SK-N-SH treated with all-trans-retinoic acid at 6 μM for 48 hours (cell line): ENCODE measurements at regions not wholly inside any gene's neighbourhood (a gene's known extent, or its start where the extent isn't known, plus 50 kb on each side); places are given as distances from the start of the nearest gene placed in this dataset.

Experiments
- BACH2 ChIP-seq: fragments of 250-450 bp; sonication (Bioruptor Pico); IDR thresholded peaks from 2 replicates; pipeline ENCODE4 v1.9.0; 2021; ENCODE audit warnings: mild to moderate bottlenecking, borderline replicate concordance
- RARB ChIP-seq: fragments of 250-450 bp; sonication (Bioruptor Pico); IDR thresholded peaks from 2 replicates; pipeline ENCODE4 v1.8.0; 2021; ENCODE audit warnings: mild to moderate bottlenecking, moderate library complexity
- ZC3H10 ChIP-seq: fragments of 250-450 bp; sonication (Bioruptor Pico); IDR thresholded peaks from 2 replicates; pipeline ENCODE4 v1.5.1; 2021; ENCODE audit warnings: mild to moderate bottlenecking, moderate library complexity
- ZFP3 ChIP-seq: fragments of 250-450 bp; sonication (Bioruptor Pico); IDR thresholded peaks from 2 replicates; pipeline ENCODE4 v1.5.0; 2020; ENCODE audit warnings: mild to moderate bottlenecking, moderate library complexity
- TF ChIP-seq, protein P1 (sequence below): fragments of 250-450 bp; sonication (Bioruptor Pico); IDR thresholded peaks from 2 replicates; pipeline ENCODE4 v1.5.1; 2020; ENCODE audit warnings: low read depth, mild to moderate bottlenecking, moderate library complexity
- TF ChIP-seq, protein P2 (sequence below): fragments of 250-450 bp; sonication (Bioruptor Pico); IDR thresholded peaks from 2 replicates; pipeline ENCODE4 v1.8.0; 2021; ENCODE audit warnings: low read depth, mild to moderate bottlenecking, moderate library complexity, borderline replicate concordance
- TF ChIP-seq, protein P3 (sequence below): fragments of 250-450 bp; sonication (Bioruptor Pico); IDR thresholded peaks from 2 replicates; pipeline ENCODE4 v1.5.1; 2021; ENCODE audit warnings: mild to moderate bottlenecking, moderate library complexity

DNA sequence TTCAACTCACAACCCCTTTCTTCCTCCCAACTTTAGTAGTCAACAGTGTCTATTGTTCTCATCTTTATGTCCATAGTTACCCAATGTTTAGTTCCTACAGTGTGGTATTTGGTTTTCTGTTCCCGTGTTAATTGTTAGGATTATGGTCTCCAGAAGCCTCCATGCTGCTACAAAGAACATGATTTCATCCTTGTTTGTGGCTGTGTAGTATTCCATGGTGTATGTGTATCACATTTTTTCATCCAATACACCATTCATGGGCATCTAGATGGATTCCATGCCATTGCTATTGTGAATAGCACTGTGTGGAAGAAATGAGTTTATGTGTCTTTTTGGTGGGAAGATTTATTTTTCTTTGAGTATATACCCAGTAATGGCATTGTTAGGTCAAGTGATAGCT lies 420.3 kb downstream of the XYLT1 start:
- TF ChIP-seq, protein P1, sequence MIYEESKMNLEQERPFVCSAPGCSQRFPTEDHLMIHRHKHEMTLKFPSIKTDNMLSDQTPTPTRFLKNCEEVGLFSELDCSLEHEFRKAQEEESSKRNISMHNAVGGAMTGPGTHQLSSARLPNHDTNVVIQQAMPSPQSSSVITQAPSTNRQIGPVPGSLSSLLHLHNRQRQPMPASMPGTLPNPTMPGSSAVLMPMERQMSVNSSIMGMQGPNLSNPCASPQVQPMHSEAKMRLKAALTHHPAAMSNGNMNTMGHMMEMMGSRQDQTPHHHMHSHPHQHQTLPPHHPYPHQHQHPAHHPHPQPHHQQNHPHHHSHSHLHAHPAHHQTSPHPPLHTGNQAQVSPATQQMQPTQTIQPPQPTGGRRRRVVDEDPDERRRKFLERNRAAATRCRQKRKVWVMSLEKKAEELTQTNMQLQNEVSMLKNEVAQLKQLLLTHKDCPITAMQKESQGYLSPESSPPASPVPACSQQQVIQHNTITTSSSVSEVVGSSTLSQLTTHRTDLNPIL (CRISPR knock-in tag) = no peak
- no peak for TF ChIP-seq BACH2 (CRISPR knock-in tag)
- TF ChIP-seq, protein P2, sequence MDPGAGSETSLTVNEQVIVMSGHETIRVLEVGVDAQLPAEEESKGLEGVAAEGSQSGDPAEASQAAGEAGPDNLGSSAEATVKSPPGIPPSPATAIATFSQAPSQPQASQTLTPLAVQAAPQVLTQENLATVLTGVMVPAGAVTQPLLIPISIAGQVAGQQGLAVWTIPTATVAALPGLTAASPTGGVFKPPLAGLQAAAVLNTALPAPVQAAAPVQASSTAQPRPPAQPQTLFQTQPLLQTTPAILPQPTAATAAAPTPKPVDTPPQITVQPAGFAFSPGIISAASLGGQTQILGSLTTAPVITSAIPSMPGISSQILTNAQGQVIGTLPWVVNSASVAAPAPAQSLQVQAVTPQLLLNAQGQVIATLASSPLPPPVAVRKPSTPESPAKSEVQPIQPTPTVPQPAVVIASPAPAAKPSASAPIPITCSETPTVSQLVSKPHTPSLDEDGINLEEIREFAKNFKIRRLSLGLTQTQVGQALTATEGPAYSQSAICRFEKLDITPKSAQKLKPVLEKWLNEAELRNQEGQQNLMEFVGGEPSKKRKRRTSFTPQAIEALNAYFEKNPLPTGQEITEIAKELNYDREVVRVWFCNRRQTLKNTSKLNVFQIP (CRISPR knock-in tag) = no peak
- TF ChIP-seq ZC3H10 (CRISPR knock-in tag) = no peak
- TF ChIP-seq, protein P3, sequence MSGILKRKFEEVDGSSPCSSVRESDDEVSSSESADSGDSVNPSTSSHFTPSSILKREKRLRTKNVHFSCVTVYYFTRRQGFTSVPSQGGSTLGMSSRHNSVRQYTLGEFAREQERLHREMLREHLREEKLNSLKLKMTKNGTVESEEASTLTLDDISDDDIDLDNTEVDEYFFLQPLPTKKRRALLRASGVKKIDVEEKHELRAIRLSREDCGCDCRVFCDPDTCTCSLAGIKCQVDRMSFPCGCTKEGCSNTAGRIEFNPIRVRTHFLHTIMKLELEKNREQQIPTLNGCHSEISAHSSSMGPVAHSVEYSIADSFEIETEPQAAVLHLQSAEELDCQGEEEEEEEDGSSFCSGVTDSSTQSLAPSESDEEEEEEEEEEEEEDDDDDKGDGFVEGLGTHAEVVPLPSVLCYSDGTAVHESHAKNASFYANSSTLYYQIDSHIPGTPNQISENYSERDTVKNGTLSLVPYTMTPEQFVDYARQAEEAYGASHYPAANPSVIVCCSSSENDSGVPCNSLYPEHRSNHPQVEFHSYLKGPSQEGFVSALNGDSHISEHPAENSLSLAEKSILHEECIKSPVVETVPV = no peak
- no peak for TF ChIP-seq ZFP3 (CRISPR knock-in tag)
- no peak for TF ChIP-seq RARB (CRISPR knock-in tag)
